ENCODE measurements at regions not wholly inside any gene's neighbourhood (a gene's known extent, or its start where the extent isn't known, plus 50 kb on each side); places are given as distances from the start of the nearest gene placed in this dataset.

- TF ChIP-seq ETS1 (IDR thresholded peaks at IDR 0.05) (no peak), CREB1 (CRISPR knock-in tag; IDR thresholded peaks at IDR 0.05; ENCODE audit: low read depth) (no peak)
Measured at GRCh38 chr3:144341471-144341870, 369.8 kb downstream of the DIPK2A start (continued).

DNA sequence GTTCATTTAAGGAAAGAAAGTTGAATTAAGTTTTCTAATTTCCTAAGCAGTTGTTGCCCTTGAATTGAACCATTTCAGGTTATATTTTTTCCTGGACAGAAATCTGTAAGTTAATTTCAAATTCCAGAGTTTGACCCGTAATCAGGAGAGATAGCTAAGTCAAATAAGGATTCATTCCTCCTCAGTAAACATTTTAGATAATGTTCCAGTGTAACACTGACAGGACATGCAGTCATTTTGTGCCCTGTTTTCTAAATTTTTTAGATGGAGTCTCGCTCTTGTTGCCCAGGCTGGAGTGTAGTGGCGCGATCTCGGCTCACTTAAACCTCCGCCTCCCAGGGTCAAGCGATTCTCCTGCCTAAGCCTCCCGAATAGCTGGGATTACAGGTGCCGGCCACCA lies 371.7 kb downstream of the DIPK2A start:
- H3K4me2 ChIP-seq, result no peak overlapping the region
- H3K9me3 Mint-ChIP-seq, result no peaks in the 10 kb centered on the region
- peaks cover 7% of the 10 kb centered on the region; the same call in 1 of the 2 replicates for H3K4me1 ChIP-seq (ENCODE audit: insufficient read depth)
- no peak overlapping the region for H2AFZ ChIP-seq
- peaks cover 2% of the 10 kb centered on the region for H3K27me3 Mint-ChIP-seq (ENCODE audit: insufficient read depth, low read depth, poor library complexity)
- H3K27me3 ChIP-seq (ENCODE audit: insufficient read depth), result no peaks in the 10 kb centered on the region
- H3F3A ChIP-seq (replicated peaks; ENCODE audit: low read depth), result no peaks in the 10 kb centered on the region
- H3K9me2 ChIP-seq (ENCODE audit: insufficient read depth), result no peaks in the 10 kb centered on the region
- H3K4me3 Mint-ChIP-seq, result no peak overlapping the region
- no peaks in the 10 kb centered on the region for H3K36me3 Mint-ChIP-seq (ENCODE audit: low read depth)
- H3K79me2 ChIP-seq (replicated peaks; ENCODE audit: insufficient read depth), result no peaks in the 10 kb centered on the region
- no peaks in the 10 kb centered on the region for H3K36me3 ChIP-seq (ENCODE audit: insufficient read depth)
- H3K27ac Mint-ChIP-seq, result no peak overlapping the region
- peaks cover 14% of the 10 kb centered on the region for H3K4me1 Mint-ChIP-seq
- no peak overlapping the region for H3K4me3 ChIP-seq
- no peak overlapping the region for H3K27ac ChIP-seq (ENCODE audit: low read depth)
- DNase-seq (ENCODE audit: low spot score), result no peak
- no peaks in the 10 kb centered on the region for H4K20me1 ChIP-seq (replicated peaks; ENCODE audit: insufficient read depth)
- ATAC-seq, result no peak
- TF ChIP-seq EZH2 (IDR thresholded peaks at IDR 0.05; ENCODE audit: low read depth, unreplicated experiment) (no peak), EZH2phosphoT487 (IDR thresholded peaks at IDR 0.05; ENCODE audit: unreplicated experiment) (no peak), JUNB (IDR thresholded peaks at IDR 0.05; ENCODE audit: unreplicated experiment) (no peak), NANOG (IDR thresholded peaks at IDR 0.05; ENCODE audit: borderline replicate concordance) (no peak), POLR2AphosphoS5 (IDR thresholded peaks at IDR 0.05; ENCODE audit: low read depth) (no peak), ZNF114 (CRISPR knock-in tag; IDR thresholded peaks at IDR 0.05) (no peak), ETS1 (IDR thresholded peaks at IDR 0.05) (no peak), ZNF331 (CRISPR knock-in tag; IDR thresholded peaks at IDR 0.05; ENCODE audit: low read depth) (no peak), CREB1 (CRISPR knock-in tag; IDR thresholded peaks at IDR 0.05; ENCODE audit: low read depth) (no peak), STAT1 (IDR thresholded peaks at IDR 0.05; ENCODE audit: unreplicated experiment) (no peak)
- TF ChIP-seq, protein P1, sequence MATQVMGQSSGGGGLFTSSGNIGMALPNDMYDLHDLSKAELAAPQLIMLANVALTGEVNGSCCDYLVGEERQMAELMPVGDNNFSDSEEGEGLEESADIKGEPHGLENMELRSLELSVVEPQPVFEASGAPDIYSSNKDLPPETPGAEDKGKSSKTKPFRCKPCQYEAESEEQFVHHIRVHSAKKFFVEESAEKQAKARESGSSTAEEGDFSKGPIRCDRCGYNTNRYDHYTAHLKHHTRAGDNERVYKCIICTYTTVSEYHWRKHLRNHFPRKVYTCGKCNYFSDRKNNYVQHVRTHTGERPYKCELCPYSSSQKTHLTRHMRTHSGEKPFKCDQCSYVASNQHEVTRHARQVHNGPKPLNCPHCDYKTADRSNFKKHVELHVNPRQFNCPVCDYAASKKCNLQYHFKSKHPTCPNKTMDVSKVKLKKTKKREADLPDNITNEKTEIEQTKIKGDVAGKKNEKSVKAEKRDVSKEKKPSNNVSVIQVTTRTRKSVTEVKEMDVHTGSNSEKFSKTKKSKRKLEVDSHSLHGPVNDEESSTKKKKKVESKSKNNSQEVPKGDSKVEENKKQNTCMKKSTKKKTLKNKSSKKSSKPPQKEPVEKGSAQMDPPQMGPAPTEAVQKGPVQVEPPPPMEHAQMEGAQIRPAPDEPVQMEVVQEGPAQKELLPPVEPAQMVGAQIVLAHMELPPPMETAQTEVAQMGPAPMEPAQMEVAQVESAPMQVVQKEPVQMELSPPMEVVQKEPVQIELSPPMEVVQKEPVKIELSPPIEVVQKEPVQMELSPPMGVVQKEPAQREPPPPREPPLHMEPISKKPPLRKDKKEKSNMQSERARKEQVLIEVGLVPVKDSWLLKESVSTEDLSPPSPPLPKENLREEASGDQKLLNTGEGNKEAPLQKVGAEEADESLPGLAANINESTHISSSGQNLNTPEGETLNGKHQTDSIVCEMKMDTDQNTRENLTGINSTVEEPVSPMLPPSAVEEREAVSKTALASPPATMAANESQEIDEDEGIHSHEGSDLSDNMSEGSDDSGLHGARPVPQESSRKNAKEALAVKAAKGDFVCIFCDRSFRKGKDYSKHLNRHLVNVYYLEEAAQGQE (IDR thresholded peaks at IDR 0.05; ENCODE audit: unreplicated experiment), result no peak
- TF ChIP-seq, protein P2, sequence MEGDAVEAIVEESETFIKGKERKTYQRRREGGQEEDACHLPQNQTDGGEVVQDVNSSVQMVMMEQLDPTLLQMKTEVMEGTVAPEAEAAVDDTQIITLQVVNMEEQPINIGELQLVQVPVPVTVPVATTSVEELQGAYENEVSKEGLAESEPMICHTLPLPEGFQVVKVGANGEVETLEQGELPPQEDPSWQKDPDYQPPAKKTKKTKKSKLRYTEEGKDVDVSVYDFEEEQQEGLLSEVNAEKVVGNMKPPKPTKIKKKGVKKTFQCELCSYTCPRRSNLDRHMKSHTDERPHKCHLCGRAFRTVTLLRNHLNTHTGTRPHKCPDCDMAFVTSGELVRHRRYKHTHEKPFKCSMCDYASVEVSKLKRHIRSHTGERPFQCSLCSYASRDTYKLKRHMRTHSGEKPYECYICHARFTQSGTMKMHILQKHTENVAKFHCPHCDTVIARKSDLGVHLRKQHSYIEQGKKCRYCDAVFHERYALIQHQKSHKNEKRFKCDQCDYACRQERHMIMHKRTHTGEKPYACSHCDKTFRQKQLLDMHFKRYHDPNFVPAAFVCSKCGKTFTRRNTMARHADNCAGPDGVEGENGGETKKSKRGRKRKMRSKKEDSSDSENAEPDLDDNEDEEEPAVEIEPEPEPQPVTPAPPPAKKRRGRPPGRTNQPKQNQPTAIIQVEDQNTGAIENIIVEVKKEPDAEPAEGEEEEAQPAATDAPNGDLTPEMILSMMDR (conservative IDR thresholded peaks at IDR 0.05; ENCODE audit: low read depth in 2 of 2), result no peak
